HL-60/S4 (cell line): ENCODE measurements at regions not wholly inside any gene's neighbourhood (a gene's known extent, or its start where the extent isn't known, plus 50 kb on each side); places are given as distances from the start of the nearest gene placed in this dataset.

Source experiments
- in situ Hi-C: fragments of 300-500 bp; cut with MboI; formaldehyde crosslinking; loops from 2 replicates; pipeline ENCODE4 v1.14.3; 2022; ENCODE audit warnings: low sequenced_read_pairs

DNA sequence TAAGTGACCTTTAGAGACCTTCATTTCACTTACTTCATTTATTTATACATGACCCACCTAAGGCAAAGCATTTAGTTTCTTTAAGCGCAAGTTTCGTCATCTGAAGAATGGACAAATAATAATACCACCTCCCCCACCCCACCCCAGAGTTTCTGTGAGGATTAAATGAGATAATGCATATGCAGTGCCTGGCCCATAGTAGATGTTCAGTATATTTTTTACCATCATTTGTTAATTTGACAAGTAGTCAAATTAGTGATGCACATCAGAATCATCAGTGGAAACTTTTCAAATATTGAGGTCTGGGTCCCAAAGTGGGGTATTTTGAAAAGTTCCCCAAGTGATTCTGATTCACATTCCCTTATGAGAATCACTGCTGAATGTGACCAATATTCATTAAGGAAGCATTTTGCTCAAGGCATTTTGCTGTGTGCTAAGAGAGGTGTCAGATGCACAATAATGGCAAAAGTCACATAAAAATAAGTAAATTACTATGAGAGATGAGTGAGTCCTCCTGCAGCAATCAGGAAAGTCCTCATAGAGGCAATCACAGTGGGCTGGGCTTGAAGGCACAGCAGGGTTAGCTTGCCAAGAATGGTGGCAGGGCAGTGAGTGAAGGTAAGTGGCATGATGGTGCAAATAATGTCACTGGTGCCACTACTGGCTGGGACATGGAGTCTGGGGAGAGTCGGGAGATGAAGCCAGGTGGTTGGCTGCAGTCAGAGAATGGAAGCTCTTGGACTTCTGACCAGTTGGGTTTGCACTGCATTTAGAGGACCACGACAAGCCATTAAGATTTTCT is 244.1 kb downstream of the PTEN start:
- in situ Hi-C loops: no loop called here

DNA sequence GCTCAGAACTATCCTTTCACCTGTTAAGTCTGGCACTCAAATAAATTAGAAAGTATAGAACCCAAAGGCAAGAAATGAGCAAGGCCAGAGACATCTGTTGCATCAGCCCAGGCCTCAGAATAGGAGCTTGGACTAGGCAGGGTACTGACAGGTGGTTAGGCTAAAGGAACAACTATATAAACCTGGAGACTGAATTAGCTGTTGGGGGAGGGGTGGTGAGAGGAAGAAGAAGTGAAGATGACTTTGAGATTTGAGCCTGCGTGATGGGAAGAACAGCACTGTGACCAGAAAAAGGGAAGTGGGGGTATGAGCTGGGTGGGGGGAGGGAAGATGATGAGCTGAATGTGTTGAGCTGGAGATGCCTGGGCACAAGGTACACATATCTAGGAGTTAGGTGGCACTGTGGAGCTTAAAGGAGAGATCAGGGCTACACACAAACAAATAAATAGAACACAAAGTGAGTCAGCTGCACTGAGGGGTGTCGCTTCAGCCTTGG is 244.7 kb downstream of the PTEN start:
- in situ Hi-C loops: no loop called here

DNA sequence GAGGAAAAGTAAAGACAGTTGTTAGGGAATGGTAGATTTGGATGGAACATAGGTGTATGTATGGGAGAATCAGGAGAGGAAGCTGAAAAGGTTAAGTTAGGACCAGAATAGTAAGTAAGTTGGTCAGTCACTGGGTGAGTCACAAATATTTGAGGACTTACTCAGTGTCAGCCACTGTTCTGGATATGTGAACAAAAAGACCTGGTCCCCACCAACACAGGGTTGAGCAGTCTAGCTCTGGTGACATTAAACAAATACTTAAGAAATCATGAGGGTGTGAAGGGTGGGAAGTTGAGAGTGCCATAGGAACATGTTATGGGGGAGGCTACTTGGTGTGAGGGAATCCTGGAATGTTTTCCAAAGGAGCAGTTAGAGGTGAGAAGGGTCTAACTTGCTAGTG is 246.9 kb downstream of the PTEN start:
- in situ Hi-C loops: loop anchor here (10.0 kb wide), 1 partner anchor 274 kb away; no protein-coding TSS in a partner anchor

DNA sequence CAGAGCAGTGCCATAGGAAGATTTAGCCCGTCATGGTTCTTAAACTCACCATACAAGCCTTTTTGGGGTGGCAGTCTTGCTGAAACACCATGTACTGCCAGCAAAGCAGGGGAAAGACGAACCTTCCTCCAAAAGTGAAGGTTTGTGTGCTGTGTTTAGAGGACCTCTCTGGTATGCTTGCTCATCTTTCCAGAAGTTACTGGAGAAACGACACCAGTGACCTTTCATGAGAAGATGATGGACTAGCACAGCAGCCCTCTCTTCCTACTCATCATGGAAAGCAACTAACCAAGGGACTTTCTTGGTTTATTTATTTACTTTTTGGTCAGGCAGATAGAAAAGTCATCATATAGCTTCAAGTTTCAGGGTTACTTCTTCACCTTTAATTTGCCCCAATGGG is 247.4 kb downstream of the PTEN start:
- in situ Hi-C loops: loop anchor here (10.0 kb wide), 1 partner anchor 274 kb away; no protein-coding TSS in a partner anchor

DNA sequence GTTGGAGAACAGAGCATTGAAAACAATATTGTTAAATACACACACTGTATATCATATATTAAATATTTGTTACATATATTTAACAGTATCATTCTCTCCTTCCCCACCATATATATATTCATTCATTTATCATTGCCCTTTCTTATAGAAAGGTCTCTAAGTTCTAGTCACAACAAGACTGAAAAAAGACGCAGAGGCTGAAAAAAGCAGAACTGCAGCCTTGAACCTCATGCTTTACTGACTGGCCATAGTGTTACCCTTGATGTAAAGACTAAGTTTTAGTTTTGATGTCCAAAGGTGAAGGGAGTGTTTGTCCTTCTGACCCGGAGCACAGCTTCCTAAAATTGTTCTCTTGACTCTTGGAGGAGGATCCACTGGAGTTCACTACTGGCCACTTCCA is 247.9 kb downstream of the PTEN start:
- in situ Hi-C loops: loop anchor here (10.0 kb wide), 1 partner anchor 274 kb away; no protein-coding TSS in a partner anchor

DNA sequence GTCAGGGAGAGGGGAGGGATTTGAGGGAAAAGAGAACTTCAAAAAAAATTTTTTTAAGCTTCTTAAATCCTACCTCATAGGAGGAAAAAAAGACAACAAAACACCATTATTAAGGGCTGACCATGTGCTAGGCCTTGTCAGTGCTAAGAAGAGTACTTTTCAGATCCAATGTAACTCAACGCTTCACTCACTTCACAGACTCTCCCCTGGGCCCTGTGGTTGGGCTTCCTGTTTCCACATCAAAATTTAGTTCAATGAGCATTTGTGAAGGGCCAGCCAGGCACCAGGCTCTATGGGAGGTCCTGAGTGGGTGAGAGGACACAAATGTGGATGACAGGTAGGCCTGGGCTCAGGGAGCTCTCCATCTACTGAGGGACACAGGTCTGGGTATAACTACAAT is 249.8 kb downstream of the PTEN start:
- in situ Hi-C loops: loop anchor here (10.0 kb wide), 1 partner anchor 272 kb away; no protein-coding TSS in a partner anchor

DNA sequence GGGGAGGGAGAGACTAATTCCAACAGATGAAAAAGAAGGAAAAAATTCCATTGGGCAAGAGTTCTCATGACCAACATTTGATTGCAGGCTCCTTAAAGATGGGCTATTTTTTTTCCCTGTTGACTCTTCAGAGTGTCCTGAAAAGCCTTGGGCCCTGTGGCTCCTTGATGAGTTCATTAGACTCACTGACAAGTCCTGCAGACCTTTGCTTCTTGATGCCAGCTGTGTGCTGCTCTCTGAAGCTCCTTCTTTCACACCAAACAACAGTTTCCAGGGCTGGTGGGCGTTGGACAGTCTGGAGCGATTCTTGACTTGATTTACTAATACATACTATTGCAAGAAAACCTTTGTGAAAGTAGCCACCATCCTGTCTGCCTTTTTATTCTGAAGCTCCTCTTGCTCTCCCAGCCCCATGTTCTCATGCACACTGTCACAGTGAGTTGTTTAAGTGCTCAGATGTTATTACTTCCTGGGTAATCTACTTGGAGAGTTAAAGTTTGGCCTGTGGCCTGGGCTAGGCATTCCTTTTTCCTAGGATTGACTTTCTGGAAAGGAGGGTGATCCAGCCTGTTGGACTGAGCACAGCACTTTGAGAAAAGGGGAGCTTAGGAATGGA is 250.3 kb downstream of the PTEN start:
- in situ Hi-C loops: loop anchor here (10.0 kb wide), 1 partner anchor 271 kb away; no protein-coding TSS in a partner anchor

DNA sequence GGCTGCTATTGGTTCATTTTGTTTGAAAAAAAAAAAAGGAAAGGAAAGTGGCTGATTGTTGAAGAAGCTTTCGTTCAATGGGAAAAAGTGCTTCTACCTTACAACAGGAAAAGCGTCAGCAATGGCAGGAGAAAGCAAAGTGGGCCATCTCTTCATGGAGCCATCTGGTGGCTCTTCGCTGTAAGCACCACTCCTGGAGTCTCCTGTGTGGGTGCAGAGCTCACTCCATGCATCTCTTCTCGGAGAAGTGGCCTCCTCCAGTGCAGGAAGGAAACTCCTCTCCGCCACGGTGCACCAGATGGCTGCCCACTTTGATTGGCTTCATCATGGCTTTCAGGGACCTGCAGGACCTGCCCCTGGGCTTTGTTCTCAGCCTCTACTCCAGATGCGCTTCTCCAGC is 250.9 kb downstream of the PTEN start:
- in situ Hi-C loops: loop anchor here (10.0 kb wide), 1 partner anchor 270 kb away; no protein-coding TSS in a partner anchor

DNA sequence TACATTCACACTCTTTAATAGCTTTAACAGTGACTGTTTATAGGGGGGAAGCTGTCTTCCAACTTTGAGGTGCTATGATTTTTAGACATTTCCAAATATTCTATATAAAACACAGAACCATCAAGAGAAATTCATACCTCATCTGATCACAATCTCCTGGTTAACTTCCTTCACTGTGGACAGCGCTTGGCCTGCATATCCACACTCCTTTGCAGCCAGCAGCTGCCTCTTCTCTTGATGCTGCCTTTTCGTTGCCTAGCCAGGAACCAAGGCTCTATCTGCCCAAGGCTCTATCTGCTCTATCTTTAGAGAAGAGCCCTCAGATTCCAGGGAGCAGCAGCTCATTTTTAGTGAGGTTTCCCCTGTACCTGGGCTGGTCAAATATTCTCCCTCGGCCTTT is 252.0 kb downstream of the PTEN start:
- in situ Hi-C loops: loop anchor here (10.0 kb wide), 1 partner anchor 269 kb away; no protein-coding TSS in a partner anchor

DNA sequence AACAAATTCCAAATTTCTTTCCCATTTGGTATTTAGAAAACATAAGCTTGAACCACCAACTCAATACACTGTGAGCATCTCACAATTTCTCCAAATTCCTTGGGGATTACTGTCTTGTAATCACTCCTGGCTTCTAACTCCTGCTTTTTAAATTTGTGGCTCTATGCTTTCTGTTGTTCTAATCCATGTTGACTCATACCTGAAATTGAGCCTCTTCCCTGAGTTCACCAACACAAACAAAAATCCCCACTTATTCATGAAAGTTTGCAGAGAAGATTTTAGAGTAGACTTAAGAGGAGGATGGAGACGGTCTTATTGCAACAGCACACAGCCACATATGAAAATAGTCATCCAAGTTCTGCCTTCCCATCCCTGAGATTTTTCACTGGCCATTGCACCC is 252.5 kb downstream of the PTEN start:
- in situ Hi-C loops: loop anchor here (10.0 kb wide), 1 partner anchor 269 kb away; no protein-coding TSS in a partner anchor

DNA sequence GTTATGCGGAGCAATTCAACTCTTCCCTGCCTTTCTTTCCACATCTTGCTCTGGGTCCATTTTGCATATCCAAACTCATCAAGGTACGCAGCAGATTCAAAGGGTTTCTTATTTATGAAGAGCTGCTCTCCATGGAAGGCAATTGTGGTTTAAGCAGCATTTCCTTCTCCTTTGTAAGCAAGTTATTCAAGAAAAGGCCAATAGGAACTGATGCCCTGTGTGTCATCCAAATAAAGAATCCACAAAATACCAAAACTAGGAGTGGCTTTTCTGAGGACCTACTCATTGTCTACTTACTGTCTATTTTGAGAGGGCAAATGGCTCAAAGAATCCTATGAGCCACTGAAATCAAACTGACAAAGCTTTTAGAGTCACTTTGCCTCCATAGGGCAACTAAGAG is 253.1 kb downstream of the PTEN start:
- in situ Hi-C loops: loop anchor here (10.0 kb wide), 1 partner anchor 268 kb away; no protein-coding TSS in a partner anchor

DNA sequence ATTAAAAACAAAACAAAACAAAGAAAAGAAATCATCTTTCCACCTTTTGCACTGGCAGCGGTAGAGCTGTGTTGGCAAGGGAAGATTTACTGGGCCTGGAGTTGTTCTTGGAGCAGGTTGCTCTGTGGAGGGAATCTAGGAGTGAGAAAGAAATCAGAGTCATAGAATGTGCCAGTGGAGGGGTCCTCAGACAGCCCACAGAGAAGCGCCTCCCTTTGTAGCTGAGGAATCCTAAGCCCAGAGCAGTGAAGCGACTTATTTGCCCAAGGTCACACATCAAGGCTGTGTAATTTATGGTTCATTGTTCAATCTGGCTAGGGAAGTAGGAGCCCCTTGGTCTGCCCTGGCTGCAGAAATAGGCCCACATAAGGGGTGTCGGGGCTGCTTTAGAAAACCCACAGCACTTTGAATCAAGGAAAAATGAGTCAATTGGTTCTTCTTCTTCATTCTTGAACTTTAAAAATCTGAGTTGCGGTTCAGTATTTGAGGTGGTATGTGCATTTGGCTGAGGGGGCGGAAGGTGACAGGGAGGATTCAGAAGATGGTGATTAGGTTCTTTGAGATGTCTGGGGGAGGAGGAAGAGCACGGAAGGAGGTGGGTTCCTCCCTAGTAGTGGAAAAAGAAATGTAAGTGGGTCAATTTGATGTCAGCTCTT is 253.7 kb downstream of the PTEN start:
- in situ Hi-C loops: loop anchor here (10.0 kb wide), 1 partner anchor 268 kb away; no protein-coding TSS in a partner anchor

DNA sequence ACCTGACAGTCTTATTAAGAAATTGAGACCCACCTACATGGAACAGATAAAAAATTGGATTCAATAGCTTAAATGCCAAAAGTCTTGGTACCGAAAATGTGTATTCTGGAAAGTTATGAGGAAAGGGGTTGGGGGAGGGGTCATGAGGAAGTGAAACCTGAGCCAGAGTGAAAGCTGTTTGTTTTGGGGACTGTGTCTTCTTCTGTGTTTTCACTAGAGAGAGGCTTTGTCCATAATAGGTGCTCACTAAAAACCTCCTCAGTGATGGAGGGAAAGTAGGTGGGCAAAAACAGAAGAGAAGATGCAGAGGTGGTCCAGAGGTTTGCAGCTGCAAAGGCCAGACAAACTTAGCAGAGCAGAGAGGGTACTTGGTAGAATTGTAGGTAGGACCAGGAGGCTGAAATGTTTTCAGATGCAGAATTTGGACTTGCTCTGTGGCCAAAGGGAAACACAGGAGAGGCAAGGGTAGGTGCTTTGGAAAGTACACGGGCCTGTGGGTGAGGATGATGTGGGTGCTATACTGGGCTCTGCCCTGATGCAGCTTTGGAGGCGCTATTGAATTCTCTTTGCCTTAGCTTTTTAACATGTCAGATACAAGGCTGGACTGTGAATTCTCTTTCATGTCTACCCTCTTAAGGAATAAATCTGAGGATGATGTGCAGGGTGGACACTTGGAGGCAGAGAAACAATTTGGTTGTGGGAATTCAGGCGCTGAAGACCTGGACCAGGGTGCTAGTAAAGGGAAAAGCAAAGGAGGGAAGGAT is 254.6 kb downstream of the PTEN start:
- in situ Hi-C loops: loop anchor here (10.0 kb wide), 1 partner anchor 267 kb away; no protein-coding TSS in a partner anchor

DNA sequence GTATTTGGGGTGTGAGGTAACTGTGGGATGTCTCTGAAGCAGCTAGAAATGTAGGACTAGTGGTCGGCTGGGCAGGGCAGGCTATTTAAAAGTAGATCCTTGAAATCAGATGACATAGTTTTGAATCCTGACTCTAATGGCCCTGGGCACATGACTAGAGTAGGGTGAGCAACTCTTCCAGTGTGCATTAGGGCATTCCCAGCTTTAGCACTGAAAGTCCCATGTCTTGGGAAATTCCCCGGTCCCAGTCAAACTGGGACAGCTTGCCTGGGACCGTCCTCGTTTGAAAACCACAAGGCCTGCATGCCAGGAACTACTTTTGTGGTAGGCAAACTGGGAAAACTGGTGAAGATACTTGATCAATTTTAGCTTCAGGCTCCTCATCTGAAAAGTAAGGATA is 255.3 kb downstream of the PTEN start:
- in situ Hi-C loops: loop anchor here (10.0 kb wide), 1 partner anchor 266 kb away; no protein-coding TSS in a partner anchor

DNA sequence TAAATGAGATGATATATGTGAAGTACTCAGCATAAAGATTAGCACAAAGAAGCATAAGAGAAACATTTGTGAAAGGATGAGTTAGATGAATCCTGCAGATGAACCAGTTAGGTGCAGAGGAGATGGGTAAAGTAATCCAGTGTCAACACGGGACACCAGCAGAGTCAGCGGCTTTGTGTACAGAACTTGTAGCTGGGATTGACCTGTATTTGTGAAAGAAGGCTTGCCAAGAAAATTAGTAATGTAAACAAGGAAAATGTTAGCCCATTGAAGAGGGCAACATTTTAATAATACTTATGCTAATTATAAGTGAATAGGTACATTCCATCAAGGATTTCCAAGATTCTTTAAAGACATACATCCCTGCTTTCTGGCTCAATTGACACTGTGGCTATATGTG is 255.7 kb downstream of the PTEN start:
- in situ Hi-C loops: loop anchor here (10.0 kb wide), 1 partner anchor 266 kb away; no protein-coding TSS in a partner anchor

DNA sequence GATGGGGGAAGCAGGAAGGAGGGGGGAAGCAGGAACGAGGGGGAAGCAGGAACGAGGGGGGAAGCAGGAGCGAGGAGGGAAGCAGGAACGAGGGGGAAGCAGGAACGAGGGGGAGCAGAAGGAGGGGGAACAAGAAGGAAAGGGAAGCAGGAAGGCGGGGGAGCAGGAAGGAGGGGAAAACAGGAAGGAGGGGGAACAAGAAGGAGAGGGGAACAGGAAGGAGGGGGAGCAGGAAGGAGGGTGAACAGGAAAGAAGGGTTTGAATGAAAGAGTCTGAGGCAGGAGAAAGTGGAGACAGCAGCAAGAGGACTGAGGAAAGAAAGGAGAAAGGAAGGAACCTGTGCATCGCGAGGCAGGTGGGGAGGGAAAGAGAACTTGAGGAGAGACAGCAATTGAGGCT is 256.6 kb downstream of the PTEN start:
- in situ Hi-C loops: no loop called here

DNA sequence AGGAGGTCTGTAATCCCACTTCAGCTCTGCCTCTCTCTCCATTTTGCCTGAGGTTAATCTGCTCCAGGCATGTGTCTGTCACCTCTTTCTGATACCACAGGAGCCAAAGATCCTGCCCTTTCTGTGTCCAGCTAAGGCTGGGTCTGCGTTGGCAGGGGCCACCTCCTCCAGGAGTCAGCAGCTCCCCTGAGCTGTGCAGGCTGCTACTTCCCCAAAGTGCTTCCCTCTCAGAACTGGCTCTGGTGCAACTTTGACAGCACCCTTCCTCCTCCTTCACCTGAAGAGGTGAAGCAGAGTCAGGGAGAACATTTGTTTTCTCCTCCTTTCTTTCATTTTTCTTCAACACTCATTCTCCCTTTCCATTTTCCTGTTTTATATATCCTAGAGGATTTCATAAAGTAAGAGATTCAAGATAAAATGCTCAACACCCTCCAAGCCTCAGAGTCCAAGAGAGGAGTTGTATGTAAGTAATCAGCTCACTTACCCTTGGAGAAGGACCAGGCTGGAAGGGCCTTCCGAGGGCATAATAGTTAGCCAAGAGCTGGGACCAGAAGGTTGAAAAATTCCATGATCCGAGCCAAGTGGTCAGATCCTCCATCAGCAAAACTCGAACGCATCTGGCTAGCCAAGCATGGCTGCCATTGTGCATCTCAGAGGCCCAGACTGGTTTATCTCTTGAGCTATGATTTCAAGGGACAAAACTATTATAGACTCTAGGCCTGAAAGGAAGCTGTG is 257.3 kb downstream of the PTEN start:
- in situ Hi-C loops: no loop called here

DNA sequence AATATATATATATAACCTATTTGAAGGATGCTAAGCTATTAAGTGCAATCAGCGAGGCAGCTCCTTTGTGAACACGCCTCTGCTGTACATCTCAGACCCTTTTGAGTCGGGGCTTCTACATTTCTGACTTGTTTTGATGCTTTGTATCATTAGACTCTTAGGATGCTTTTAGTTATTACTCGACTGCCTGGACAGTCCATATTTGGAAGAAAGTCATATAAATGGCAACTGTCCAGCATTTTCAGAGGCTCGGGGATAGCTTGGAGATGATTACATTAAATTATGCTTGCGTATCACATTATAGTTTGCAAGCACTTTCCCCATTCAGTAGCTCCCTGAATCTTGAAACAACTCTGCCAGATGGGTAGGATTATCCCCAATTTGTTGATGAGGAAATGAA is 257.9 kb downstream of the PTEN start:
- in situ Hi-C loops: no loop called here

DNA sequence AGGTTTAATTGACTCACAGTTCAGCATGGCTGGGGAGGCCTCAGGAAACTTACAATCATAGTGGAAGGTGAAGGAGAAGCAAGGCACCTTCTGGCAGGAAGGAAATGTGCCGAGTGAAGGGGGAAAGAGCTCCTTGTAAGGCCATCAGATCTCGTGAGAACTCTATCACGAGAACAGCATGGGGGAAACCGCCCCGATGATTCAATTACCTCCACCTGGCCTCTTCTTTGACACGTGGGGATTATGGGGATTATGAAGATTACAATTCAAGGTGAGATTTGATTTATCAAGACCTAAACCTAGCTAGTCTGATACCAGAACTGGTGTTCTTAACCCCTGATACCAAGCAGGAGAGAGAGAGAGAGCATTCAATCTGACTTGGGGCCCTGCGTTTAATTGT is 258.7 kb downstream of the PTEN start:
- in situ Hi-C loops: no loop called here

DNA sequence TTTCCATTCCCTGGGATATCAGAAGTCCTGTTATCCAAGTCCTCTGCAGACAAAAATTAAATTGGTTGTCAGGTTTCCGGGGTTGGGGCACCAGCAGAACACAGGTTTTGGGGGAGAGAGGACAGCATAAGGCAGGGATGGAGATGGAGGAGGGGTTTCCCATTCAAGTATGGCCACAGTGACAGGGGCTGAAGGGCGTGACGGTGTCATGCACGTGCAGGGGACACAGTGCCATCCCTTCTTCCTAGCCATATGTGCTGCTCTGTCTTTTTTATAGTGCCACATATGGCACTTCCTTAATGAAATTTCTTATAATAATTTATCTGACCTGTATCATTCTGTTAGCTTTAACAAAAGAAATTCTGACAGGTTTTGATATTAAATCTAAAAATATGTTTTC is 259.2 kb downstream of the PTEN start:
- in situ Hi-C loops: no loop called here
